ENCODE measurements at regions not wholly inside any gene's neighbourhood (a gene's known extent, or its start where the extent isn't known, plus 50 kb on each side); places are given as distances from the start of the nearest gene placed in this dataset.
"Not testable (repeated sequence)": the region's sequence is repeated elsewhere in the genome, so short reads cannot be mapped to it uniquely, and the experiment has no call there.

- not testable (repeated sequence) for H3K9me3 ChIP-seq (ENCODE audit: control insufficient read depth, low read length); H3K4me1 ChIP-seq (ENCODE audit: control insufficient read depth in 1 of 2, insufficient read depth in 2 of 2, low read length in 2 of 2); H3K4me3 ChIP-seq (ENCODE audit: low read length in 2 of 2); H3K36me3 ChIP-seq (ENCODE audit: control insufficient read depth in 1 of 2, insufficient read depth in 2 of 2, low read length in 1 of 2); H3K27ac ChIP-seq (ENCODE audit: low read depth in 1 of 2, low read length in 2 of 2); ATAC-seq (ENCODE audit: low FRiP score); H3K27me3 ChIP-seq (ENCODE audit: control insufficient read depth in 1 of 2, insufficient read depth in 2 of 2, low read length in 1 of 2); DNase-seq
- 73 to 76% methylated on average over 2 of the region's 2 CpGs for WGBS, 2 donors
- intact Hi-C loops (cut with DNase I) = loop anchor here in 1 of 2 donors (10.0 kb wide), 1 partner anchor 279 kb away; no protein-coding TSS in a partner anchor
Observed at GRCh38 chr7:29646116-29646515, 82.5 kb downstream of the PRR15 start.

- no peaks in the 10 kb centered on the region for H3K4me1 ChIP-seq (ENCODE audit: control insufficient read depth in 1 of 2, insufficient read depth in 2 of 2, low read length in 2 of 2)
- no peaks in the 10 kb centered on the region for H3K36me3 ChIP-seq (ENCODE audit: control insufficient read depth in 1 of 2, insufficient read depth in 2 of 2, low read length in 1 of 2)
- H3K27me3 ChIP-seq (ENCODE audit: control insufficient read depth in 1 of 2, insufficient read depth in 2 of 2, low read length in 1 of 2) = no peaks in the 10 kb centered on the region
- ATAC-seq (ENCODE audit: low FRiP score) = no peak
- H3K4me3 ChIP-seq (ENCODE audit: low read length in 2 of 2) = no peak overlapping the region
- no peak for DNase-seq
- no peaks in the 10 kb centered on the region for H3K9me3 ChIP-seq (ENCODE audit: control insufficient read depth, low read length)
- WGBS, 2 donors = 92 to 95% methylated on average over 4 of the region's 4 CpGs
- no peak overlapping the region for H3K27ac ChIP-seq (ENCODE audit: low read depth in 1 of 2, low read length in 2 of 2)
- intact Hi-C loops (cut with DNase I) = loop anchor here in 1 of 2 donors (10.0 kb wide), 1 partner anchor 278 kb away; no protein-coding TSS in a partner anchor
Observed at GRCh38 chr7:29647020-29647654, 83.5 kb downstream of the PRR15 start.

GRCh38 chr7:29647691-29648210, 84.1 kb downstream of the PRR15 start:
- not testable (repeated sequence) for DNase-seq; H3K27ac ChIP-seq (ENCODE audit: low read depth in 1 of 2, low read length in 2 of 2); H3K27me3 ChIP-seq (ENCODE audit: control insufficient read depth in 1 of 2, insufficient read depth in 2 of 2, low read length in 1 of 2); H3K4me1 ChIP-seq (ENCODE audit: control insufficient read depth in 1 of 2, insufficient read depth in 2 of 2, low read length in 2 of 2); H3K36me3 ChIP-seq (ENCODE audit: control insufficient read depth in 1 of 2, insufficient read depth in 2 of 2, low read length in 1 of 2); H3K9me3 ChIP-seq (ENCODE audit: control insufficient read depth, low read length); H3K4me3 ChIP-seq (ENCODE audit: low read length in 2 of 2); ATAC-seq (ENCODE audit: low FRiP score)
- intact Hi-C loops (cut with DNase I) = loop anchor here in 1 of 2 donors (10.0 kb wide), 1 partner anchor 277 kb away; no protein-coding TSS in a partner anchor
- WGBS, 2 donors = 85 to 90% methylated on average over 5 of the region's 5 CpGs

- H3K36me3 ChIP-seq (ENCODE audit: control insufficient read depth in 1 of 2, insufficient read depth in 2 of 2, low read length in 1 of 2) = no peaks in the 10 kb centered on the region
- no peaks in the 10 kb centered on the region for H3K9me3 ChIP-seq (ENCODE audit: control insufficient read depth, low read length)
- intact Hi-C loops (cut with DNase I) = loop anchor here in 1 of 2 donors (10.0 kb wide), 1 partner anchor 276 kb away; no protein-coding TSS in a partner anchor
- H3K4me1 ChIP-seq (ENCODE audit: control insufficient read depth in 1 of 2, insufficient read depth in 2 of 2, low read length in 2 of 2) = no peaks in the 10 kb centered on the region
- 97% methylated on average over 33 of the region's 33 CpGs for WGBS, 2 donors
- H3K4me3 ChIP-seq (ENCODE audit: low read length in 2 of 2) = no peak overlapping the region
- ATAC-seq (ENCODE audit: low FRiP score) = peak; percentile 52
- no peak overlapping the region for H3K27ac ChIP-seq (ENCODE audit: low read depth in 1 of 2, low read length in 2 of 2)
- H3K27me3 ChIP-seq (ENCODE audit: control insufficient read depth in 1 of 2, insufficient read depth in 2 of 2, low read length in 1 of 2) = no peaks in the 10 kb centered on the region
- DNase-seq = no peak
Observed at GRCh38 chr7:29649028-29649716, 85.5 kb downstream of the PRR15 start.

GRCh38 chr7:29649876-29650275, 86.2 kb downstream of the PRR15 start:
- ATAC-seq (ENCODE audit: low FRiP score) = no peak
- 98% methylated on average over 21 of the region's 21 CpGs for WGBS, 2 donors

GRCh38 chr7:29651477-29651876, 87.8 kb downstream of the PRR15 start:
- ATAC-seq (ENCODE audit: low FRiP score) (no peak), DNase-seq (no peak)
- intact Hi-C loops (cut with DNase I) = no loop called here
- H3K4me3 ChIP-seq (ENCODE audit: low read length in 2 of 2) = no peak overlapping the region
- 94 to 95% methylated on average over 2 of the region's 2 CpGs for WGBS, 2 donors
- H3K4me1 ChIP-seq (ENCODE audit: control insufficient read depth in 1 of 2, insufficient read depth in 2 of 2, low read length in 2 of 2) = no peaks in the 10 kb centered on the region
- H3K9me3 ChIP-seq (ENCODE audit: control insufficient read depth, low read length) = no peaks in the 10 kb centered on the region
- H3K27me3 ChIP-seq (ENCODE audit: control insufficient read depth in 1 of 2, insufficient read depth in 2 of 2, low read length in 1 of 2) = no peaks in the 10 kb centered on the region
- H3K27ac ChIP-seq (ENCODE audit: low read depth in 1 of 2, low read length in 2 of 2) = no peak overlapping the region
- no peaks in the 10 kb centered on the region for H3K36me3 ChIP-seq (ENCODE audit: control insufficient read depth in 1 of 2, insufficient read depth in 2 of 2, low read length in 1 of 2)

More at GRCh38 chr7:29649876-29650275, 86.2 kb downstream of the PRR15 start:
- Histone ChIP-seq H3K36me3 (ENCODE audit: control insufficient read depth in 1 of 2, insufficient read depth in 2 of 2, low read length in 1 of 2) (no peaks in the 10 kb centered on the region), H3K27me3 (ENCODE audit: control insufficient read depth in 1 of 2, insufficient read depth in 2 of 2, low read length in 1 of 2) (no peaks in the 10 kb centered on the region), H3K4me1 (ENCODE audit: control insufficient read depth in 1 of 2, insufficient read depth in 2 of 2, low read length in 2 of 2) (no peaks in the 10 kb centered on the region), H3K4me3 (ENCODE audit: low read length in 2 of 2) (no peak overlapping the region), H3K9me3 (ENCODE audit: control insufficient read depth, low read length) (no peaks in the 10 kb centered on the region), H3K27ac (ENCODE audit: low read depth in 1 of 2, low read length in 2 of 2) (no peak overlapping the region)
- intact Hi-C loops (cut with DNase I) = loop anchor here in 1 of 2 donors (10.0 kb wide), 1 partner anchor 275 kb away; no protein-coding TSS in a partner anchor
- no peak for DNase-seq

- no peak for DNase-seq
- Histone ChIP-seq H3K4me1 (ENCODE audit: control insufficient read depth in 1 of 2, insufficient read depth in 2 of 2, low read length in 2 of 2) (no peaks in the 10 kb centered on the region), H3K9me3 (ENCODE audit: control insufficient read depth, low read length) (no peaks in the 10 kb centered on the region), H3K27me3 (ENCODE audit: control insufficient read depth in 1 of 2, insufficient read depth in 2 of 2, low read length in 1 of 2) (no peaks in the 10 kb centered on the region), H3K27ac (ENCODE audit: low read depth in 1 of 2, low read length in 2 of 2) (no peak overlapping the region), H3K36me3 (ENCODE audit: control insufficient read depth in 1 of 2, insufficient read depth in 2 of 2, low read length in 1 of 2) (no peaks in the 10 kb centered on the region), H3K4me3 (ENCODE audit: low read length in 2 of 2) (no peak overlapping the region)
- 60 to 70% methylated on average over 2 of the region's 2 CpGs for WGBS, 2 donors
- intact Hi-C loops (cut with DNase I) = no loop called here
- ATAC-seq (ENCODE audit: low FRiP score) = no peak
Observed at GRCh38 chr7:29652556-29652955, 88.9 kb downstream of the PRR15 start.

GRCh38 chr7:29654340-29654739, 90.7 kb downstream of the PRR15 start:
- H3K36me3 ChIP-seq (ENCODE audit: control insufficient read depth in 1 of 2, insufficient read depth in 2 of 2, low read length in 1 of 2); H3K27ac ChIP-seq (ENCODE audit: low read depth in 1 of 2, low read length in 2 of 2); intact Hi-C loops (cut with DNase I); H3K9me3 ChIP-seq (ENCODE audit: control insufficient read depth, low read length); H3K4me1 ChIP-seq (ENCODE audit: control insufficient read depth in 1 of 2, insufficient read depth in 2 of 2, low read length in 2 of 2); DNase-seq; ATAC-seq (ENCODE audit: low FRiP score); H3K4me3 ChIP-seq (ENCODE audit: low read length in 2 of 2); H3K27me3 ChIP-seq (ENCODE audit: control insufficient read depth in 1 of 2, insufficient read depth in 2 of 2, low read length in 1 of 2): not testable (repeated sequence)
- 95 to 96% methylated on average over 4 of the region's 4 CpGs for WGBS, 2 donors

Data from aorta (tissue), 5 donors.